Transverse colon (tissue), 4 donors: ENCODE measurements at regions not wholly inside any gene's neighbourhood (a gene's known extent, or its start where the extent isn't known, plus 50 kb on each side); places are given as distances from the start of the nearest gene placed in this dataset.

Experiments
- CTCF ChIP-seq, 5 experiments: fragments of 200-600 bp in 3 of 5; fragments of 450-650 bp in 2 of 5; sonication (generic) in 3 of 5; IDR thresholded peaks; 1 replicate in 2 of 5; 2 replicates in 3 of 5; pipeline ENCODE4 v1.5.1; 2016 to 2017; ENCODE audit warnings: antibody characterized with exemption in 5 of 5, inconsistent platforms in 3 of 5, mild to moderate bottlenecking in 2 of 5, moderate library complexity in 1 of 5
- POLR2A ChIP-seq: fragments of 450-650 bp; IDR thresholded peaks from one replicate; pipeline ENCODE4 v1.6.1; 2016; ENCODE audit warnings: antibody characterized with exemption, mild to moderate bottlenecking, moderate library complexity
- POLR2AphosphoS5 ChIP-seq, 3 donors: sonication (generic); formaldehyde crosslinking; IDR thresholded peaks; one replicate each; pipeline ENCODE4 v1.6.1; 2016; ENCODE audit warnings: antibody characterized with exemption in 3 of 3

DNA sequence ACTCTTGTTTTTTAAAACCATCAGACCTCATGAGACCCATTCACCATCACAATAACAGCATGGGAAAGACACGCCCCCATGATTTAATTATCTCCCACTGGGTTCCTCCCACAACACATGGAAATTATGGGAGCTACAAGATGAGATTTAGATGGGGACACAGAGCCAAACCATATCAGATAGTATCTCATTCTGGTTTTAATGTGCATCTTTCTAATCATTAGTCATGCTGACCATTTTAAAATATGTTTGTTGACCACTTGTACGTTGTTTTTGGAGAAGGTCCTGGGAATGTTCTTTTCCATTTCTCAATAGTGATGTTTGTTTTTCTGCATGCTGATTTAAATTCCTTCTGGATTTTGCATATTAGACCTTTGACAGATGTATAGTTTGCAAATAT, 119.0 kb downstream of the RTL3 start:
- TF ChIP-seq CTCF (IDR thresholded peaks at IDR 0.05) (no peak), POLR2AphosphoS5 (IDR thresholded peaks at IDR 0.05) (no peak), POLR2A (no peak)
